Left lung (tissue), 4 donors: ENCODE measurements at regions not wholly inside any gene's neighbourhood (a gene's known extent, or its start where the extent isn't known, plus 50 kb on each side); places are given as distances from the start of the nearest gene placed in this dataset.
A peak's percentile ranks its signal among the peaks of the same experiment; 100 is the strongest.

ENCODE experiments used
- ATAC-seq: fragments of 200-7000 bp; cut with Tn5 transposase; one replicate; pipeline ENCODE4 v1.9.1; 2020; ENCODE audit warnings: moderate library complexity
- DNase-seq, 4 donors: peaks; one replicate each; pipeline ENCODE4 v3.0.0-alpha.2; 2013 to 2020
- H3K27ac ChIP-seq, 2 donors: fragments of 200-600 bp; sonication (generic) in 1 of 2; one replicate each; pipeline versions ENCODE4 v1.5.0 to v1.8.0; 2020 to 2021
- H3K27me3 ChIP-seq, 2 donors: fragments of 200-600 bp; sonication (generic) in 1 of 2; one replicate each; pipeline versions ENCODE4 v1.5.0 to v1.8.0; 2020 to 2021
- H3K36me3 ChIP-seq, 2 donors: fragments of 200-600 bp; sonication (generic) in 1 of 2; one replicate each; pipeline versions ENCODE4 v1.5.0 to v1.8.0; 2020 to 2021
- H3K4me1 ChIP-seq, 2 donors: fragments of 200-600 bp; one replicate each; pipeline ENCODE4 v1.8.0; 2021
- H3K4me3 ChIP-seq, 2 donors: fragments of 200-600 bp; sonication (generic) in 1 of 2; one replicate each; pipeline versions ENCODE4 v1.5.0 to v1.8.0; 2020 to 2021; ENCODE audit warnings: mild to moderate bottlenecking in 1 of 2
- H3K9me3 ChIP-seq, 2 donors: fragments of 200-600 bp; sonication (generic) in 1 of 2; one replicate each; pipeline versions ENCODE4 v1.5.0 to v1.8.0; 2020 to 2021
- CTCF ChIP-seq, 2 donors: fragments of 200-600 bp; sonication (generic) in 1 of 2; IDR thresholded peaks; one replicate each; pipeline versions ENCODE4 v1.5.0 to v1.8.0; 2021; ENCODE audit warnings: antibody characterized with exemption in 2 of 2
- intact Hi-C, 2 donors: fragments of 100-400 bp; cut with DNase I; formaldehyde crosslinking; loops; one replicate each; pipeline versions ENCODE4 v1.11.2 to v1.14.2; 2022
- donor health status: DM: no; HTN: yes; CAD: no.
- donor health status: DM: no; HTN: no; CAD: no.

GRCh38 chr2:186959486-186959885 lies 110.5 kb upstream of the ZSWIM2 start:
- TF ChIP-seq CTCF (IDR thresholded peaks at IDR 0.05) = no peak

DNA sequence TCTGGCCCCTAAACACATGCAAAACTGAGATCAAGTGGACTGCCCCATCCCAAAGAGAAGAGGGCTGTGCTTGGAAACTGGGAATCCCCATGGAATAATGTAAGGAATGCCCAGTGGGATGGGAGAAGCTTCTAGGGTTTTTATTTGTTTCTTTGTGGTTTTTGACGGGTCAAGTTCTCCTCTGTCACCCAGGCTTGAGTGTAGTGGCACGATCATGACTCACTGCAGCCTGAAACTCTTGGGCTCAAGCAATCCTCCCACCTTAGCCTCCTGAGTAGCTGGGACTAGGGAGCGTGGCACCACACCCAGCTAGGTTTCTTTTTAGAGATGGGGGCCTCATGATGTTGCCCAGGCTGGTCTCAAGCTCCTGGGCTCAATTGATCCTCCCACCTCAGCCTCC lies 101.7 kb upstream of the ZSWIM2 start:
- peaks cover 0 to 7% of the 10 kb centered on the region in 2 donors for H3K4me1 ChIP-seq
- no peak overlapping the region for H3K27ac ChIP-seq
- H3K9me3 ChIP-seq = no peaks in the 10 kb centered on the region
- no peaks in the 10 kb centered on the region for H3K36me3 ChIP-seq
- intact Hi-C loops = no loop called here
- DNase-seq (no peak), ATAC-seq (no peak)
- no peaks in the 10 kb centered on the region for H3K27me3 ChIP-seq
- H3K4me3 ChIP-seq = no peak overlapping the region
- TF ChIP-seq CTCF (IDR thresholded peaks at IDR 0.05) = no peak

More at GRCh38 chr2:186959486-186959885, 110.5 kb upstream of the ZSWIM2 start:
- Histone ChIP-seq H3K4me3 (no peak overlapping the region), H3K4me1 (no peaks in the 10 kb centered on the region), H3K36me3 (no peaks in the 10 kb centered on the region), H3K27me3 (no peaks in the 10 kb centered on the region), H3K27ac (no peak overlapping the region), H3K9me3 (peaks cover 0 to 18% of the 10 kb centered on the region in 2 donors)
- intact Hi-C loops = no loop called here
- ATAC-seq (no peak), DNase-seq (no peak)

DNA sequence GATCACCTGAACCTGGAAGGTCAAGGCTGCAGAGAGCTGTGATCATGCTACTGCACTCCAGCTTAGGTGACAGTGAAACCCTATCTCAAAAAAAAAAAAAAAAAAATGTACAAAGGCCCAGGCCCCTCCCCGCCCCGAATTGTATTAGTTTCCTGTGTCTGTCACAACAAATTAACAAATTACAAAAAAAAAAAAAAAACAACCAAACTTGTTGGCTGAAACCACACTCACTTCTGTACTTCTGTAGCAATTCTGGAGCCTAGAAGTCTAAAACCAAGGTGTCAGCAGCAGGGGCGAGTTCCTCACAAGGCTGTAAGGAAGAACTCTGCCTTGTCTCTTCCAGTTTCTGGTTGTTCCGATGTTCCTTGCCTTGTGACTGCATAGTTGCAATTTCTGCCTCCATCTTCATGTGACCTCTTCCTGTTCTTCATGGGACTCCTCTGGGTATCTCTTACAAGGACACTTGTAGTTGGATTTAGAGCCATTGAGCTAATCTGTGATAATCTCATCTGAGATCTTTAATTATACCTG lies 100.8 kb upstream of the ZSWIM2 start:
- H3K4me1 ChIP-seq = peaks cover 0 to 7% of the 10 kb centered on the region in 2 donors
- DNase-seq (peak in 1 of 4 donors; percentile 41), ATAC-seq (peak; percentile 51)
- TF ChIP-seq CTCF (IDR thresholded peaks at IDR 0.05) = no peak
- H3K27ac ChIP-seq = no peak overlapping the region
- intact Hi-C loops = no loop called here
- no peaks in the 10 kb centered on the region for H3K36me3 ChIP-seq
- no peaks in the 10 kb centered on the region for H3K27me3 ChIP-seq
- no peaks in the 10 kb centered on the region for H3K9me3 ChIP-seq
- no peak overlapping the region for H3K4me3 ChIP-seq

GRCh38 chr2:186947516-186947915 lies 98.5 kb upstream of the ZSWIM2 start:
- Histone ChIP-seq H3K27ac (no peak overlapping the region), H3K9me3 (no peaks in the 10 kb centered on the region), H3K4me3 (no peak overlapping the region), H3K4me1 (peaks cover 0 to 7% of the 10 kb centered on the region in 2 donors), H3K36me3 (no peaks in the 10 kb centered on the region), H3K27me3 (no peaks in the 10 kb centered on the region)
- no peak for ATAC-seq
- no peak for DNase-seq
- TF ChIP-seq CTCF (IDR thresholded peaks at IDR 0.05) = no peak
- intact Hi-C loops = no loop called here

GRCh38 chr2:186946896-186947467 lies 98.0 kb upstream of the ZSWIM2 start:
- no peak for DNase-seq

More at GRCh38 chr2:186946896-186947467, 98.0 kb upstream of the ZSWIM2 start:
- intact Hi-C loops = no loop called here
- no peaks in the 10 kb centered on the region for H3K27me3 ChIP-seq
- no peaks in the 10 kb centered on the region for H3K9me3 ChIP-seq
- peaks cover 0 to 2% of the 10 kb centered on the region in 2 donors for H3K4me1 ChIP-seq
- ATAC-seq = no peak
- no peak overlapping the region for H3K4me3 ChIP-seq
- no peak for TF ChIP-seq CTCF (IDR thresholded peaks at IDR 0.05)
- H3K27ac ChIP-seq = no peak overlapping the region
- H3K36me3 ChIP-seq = no peaks in the 10 kb centered on the region
